DND-41 (cell line): ENCODE measurements at regions not wholly inside any gene's neighbourhood (a gene's known extent, or its start where the extent isn't known, plus 50 kb on each side); places are given as distances from the start of the nearest gene placed in this dataset.

Experiments
- ATAC-seq: fragments of 200-7000 bp; cut with Tn5 transposase; 3 replicates; pipeline ENCODE4 v1.9.1; 2021; ENCODE audit warnings: low read depth; ENCODE audit not compliant: insufficient read depth
- DNase-seq: peaks from one replicate; pipeline ENCODE4 v3.0.0-alpha.2; 2020
- H2AFZ ChIP-seq: 2 replicates; pipeline ENCODE4 v1.6.0; 2012; ENCODE audit warnings: low read depth, low read length
- H3K27ac ChIP-seq: 2 replicates; pipeline ENCODE4 v1.5.1; 2012; ENCODE audit warnings: low read length, inconsistent platforms
- H3K27me3 ChIP-seq: fragments of 200-600 bp; sonication (generic); 2 replicates; pipeline ENCODE4 v1.6.0; 2012; ENCODE audit warnings: low read length, mild to moderate bottlenecking, inconsistent platforms; ENCODE audit not compliant: insufficient read depth, poor library complexity
- H3K36me3 ChIP-seq: 2 replicates; pipeline ENCODE4 v1.5.1; 2012; ENCODE audit warnings: low read length, inconsistent platforms; ENCODE audit not compliant: insufficient read depth
- H3K4me1 ChIP-seq: 2 replicates; pipeline ENCODE4 v1.5.1; 2012; ENCODE audit warnings: mild to moderate bottlenecking, low read length; ENCODE audit not compliant: insufficient read depth
- H3K4me2 ChIP-seq: 2 replicates; pipeline ENCODE4 v1.6.0; 2012; ENCODE audit warnings: mild to moderate bottlenecking, moderate library complexity, low read length, inconsistent platforms; ENCODE audit not compliant: insufficient read depth
- H3K4me3 ChIP-seq, 2 experiments: fragments of 200-600 bp in 1 of 2; shearing (Covaris generic) in 1 of 2; 2 replicates each; pipeline ENCODE4 v1.5.1; 2012 to 2016; ENCODE audit warnings: inconsistent platforms in 2 of 2, low read length in 2 of 2, mild to moderate bottlenecking in 2 of 2, low read depth in 1 of 2, moderate library complexity in 1 of 2
- H3K79me2 ChIP-seq: 2 replicates; pipeline ENCODE4 v1.6.0; 2012; ENCODE audit warnings: low read length, inconsistent platforms; ENCODE audit not compliant: insufficient read depth
- H3K9ac ChIP-seq: 2 replicates; pipeline ENCODE4 v1.6.0; 2012; ENCODE audit warnings: low read depth, mild to moderate bottlenecking, inconsistent platforms, low read length, moderate library complexity
- H3K9me3 ChIP-seq: 2 replicates; pipeline ENCODE4 v1.5.1; 2012; ENCODE audit warnings: low read length, moderate library complexity, mild to moderate bottlenecking, inconsistent platforms; ENCODE audit not compliant: insufficient read depth, severe bottlenecking
- H4K20me1 ChIP-seq: 2 replicates; pipeline ENCODE4 v1.6.0; 2012; ENCODE audit warnings: low read length; ENCODE audit not compliant: insufficient read depth
- CTCF ChIP-seq: IDR thresholded peaks from 2 replicates; pipeline ENCODE4 v1.5.1; 2012; ENCODE audit warnings: borderline replicate concordance, low read length, moderate library complexity, mild to moderate bottlenecking; ENCODE audit not compliant: poor library complexity, severe bottlenecking; ENCODE audit errors: extremely low read depth
- EZH2 ChIP-seq: IDR thresholded peaks from 3 replicates; pipeline ENCODE4 v1.6.1; 2012; ENCODE audit warnings: borderline replicate concordance, low read depth, mild to moderate bottlenecking, moderate library complexity, low read length, inconsistent platforms; ENCODE audit not compliant: severe bottlenecking

- Histone ChIP-seq H3K4me2 (no peak overlapping the region), H3K27me3 (no peaks in the 10 kb centered on the region), H3K27ac (no peak overlapping the region), H4K20me1 (no peaks in the 10 kb centered on the region), H3K36me3 (no peaks in the 10 kb centered on the region), H3K4me1 (no peaks in the 10 kb centered on the region), H3K9me3 (no peaks in the 10 kb centered on the region), H3K79me2 (no peaks in the 10 kb centered on the region), H2AFZ (no peak overlapping the region), H3K4me3 (no peak overlapping the region), H3K9ac (no peak overlapping the region)
- no peak for ATAC-seq
- DNase-seq, result no peak
- TF ChIP-seq CTCF (no peak), EZH2 (no peak)
Observed at GRCh38 chr11:38060136-38060535, 1462.1 kb upstream of the RAG2 start.

GRCh38 chr11:38046571-38047135, 1448.6 kb upstream of the RAG2 start:
- no peak for DNase-seq
- H2AFZ ChIP-seq, result no peak overlapping the region
- no peak overlapping the region for H3K4me3 ChIP-seq

GRCh38 chr11:38043060-38043459, 1445.0 kb upstream of the RAG2 start:
- Histone ChIP-seq H3K4me1 (no peaks in the 10 kb centered on the region), H3K27ac (no peak overlapping the region), H3K4me2 (no peak overlapping the region), H2AFZ (no peak overlapping the region), H3K79me2 (no peaks in the 10 kb centered on the region), H3K9me3 (no peaks in the 10 kb centered on the region), H3K4me3 (no peak overlapping the region), H3K27me3 (no peaks in the 10 kb centered on the region), H3K36me3 (no peaks in the 10 kb centered on the region), H3K9ac (no peak overlapping the region), H4K20me1 (no peaks in the 10 kb centered on the region)
- DNase-seq (no peak), ATAC-seq (no peak)
- TF ChIP-seq CTCF (no peak), EZH2 (no peak)

More at GRCh38 chr11:38046571-38047135, 1448.6 kb upstream of the RAG2 start:
- Histone ChIP-seq H3K4me2 (no peak overlapping the region), H3K27ac (no peak overlapping the region), H3K9ac (no peak overlapping the region), H3K36me3 (no peaks in the 10 kb centered on the region), H4K20me1 (no peaks in the 10 kb centered on the region), H3K4me1 (no peaks in the 10 kb centered on the region), H3K79me2 (no peaks in the 10 kb centered on the region), H3K27me3 (no peaks in the 10 kb centered on the region), H3K9me3 (no peaks in the 10 kb centered on the region)
- no peak for ATAC-seq
- TF ChIP-seq EZH2, result no peak
- TF ChIP-seq CTCF, result no peak
